Transverse colon (tissue), 3 donors: ENCODE measurements at regions not wholly inside any gene's neighbourhood (a gene's known extent, or its start where the extent isn't known, plus 50 kb on each side); places are given as distances from the start of the nearest gene placed in this dataset.

Experiments used
- CTCF ChIP-seq, 5 experiments: fragments of 200-600 bp in 3 of 5; fragments of 450-650 bp in 2 of 5; sonication (generic) in 3 of 5; IDR thresholded peaks; 1 replicate in 2 of 5; 2 replicates in 3 of 5; pipeline ENCODE4 v1.5.1; 2016 to 2017; ENCODE audit warnings: antibody characterized with exemption in 5 of 5, inconsistent platforms in 3 of 5, mild to moderate bottlenecking in 2 of 5, moderate library complexity in 1 of 5
- POLR2A ChIP-seq: fragments of 450-650 bp; IDR thresholded peaks from one replicate; pipeline ENCODE4 v1.6.1; 2016; ENCODE audit warnings: antibody characterized with exemption, mild to moderate bottlenecking, moderate library complexity

DNA sequence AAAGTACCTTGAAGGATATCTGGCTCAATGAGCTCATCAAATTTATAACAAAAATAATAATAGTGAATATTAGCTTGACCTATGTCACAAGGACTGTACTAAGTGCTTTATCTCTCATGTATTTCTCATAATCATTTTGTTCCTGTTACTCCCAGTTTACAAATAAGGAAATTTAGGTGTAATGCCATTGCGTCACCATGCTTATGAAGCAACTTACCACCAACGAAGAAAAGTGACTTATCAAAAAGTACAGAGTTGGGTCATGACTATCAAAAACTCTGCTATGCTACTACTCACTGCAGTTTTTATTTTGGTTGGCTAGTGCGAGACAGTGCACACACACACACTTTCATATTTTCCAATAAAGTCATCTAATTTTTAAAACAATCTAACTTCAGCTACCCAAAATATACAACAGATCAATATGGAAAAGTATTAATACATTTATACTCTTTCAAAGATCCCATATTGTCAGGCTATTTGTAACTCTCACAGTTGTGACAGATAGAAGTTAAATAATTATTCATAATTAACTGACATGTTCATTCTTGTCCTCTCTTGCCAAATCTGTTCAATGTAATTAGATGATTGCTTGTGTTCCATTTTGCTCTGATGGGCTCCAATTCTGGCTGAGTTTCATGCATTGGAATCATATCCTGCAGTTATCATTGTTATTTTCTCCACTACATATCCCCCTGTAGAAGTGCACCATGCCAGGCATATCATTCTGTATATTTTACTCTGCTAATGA is 119.4 kb downstream of the KCNJ2 start:
- TF ChIP-seq CTCF (IDR thresholded peaks at IDR 0.05) (no peak), POLR2A (no peak)
